ENCODE measurements at regions not wholly inside any gene's neighbourhood (a gene's known extent, or its start where the extent isn't known, plus 50 kb on each side); places are given as distances from the start of the nearest gene placed in this dataset.
A peak's percentile ranks its signal among the peaks of the same experiment; 100 is the strongest.

GRCh38 chrX:110408949-110409588 is 50.4 kb downstream of the RTL9 start:
- no peak for DNase-seq (ENCODE audit: low read depth in 1 of 2, low spot score in 1 of 2)

GRCh38 chrX:110409925-110410324 is 51.3 kb downstream of the RTL9 start:
- DNase-seq (ENCODE audit: low read depth in 1 of 2, low spot score in 1 of 2), result no peak

- no peak for DNase-seq (ENCODE audit: low read depth in 1 of 2, low spot score in 1 of 2)
Observed at GRCh38 chrX:110410603-110411002, 52.0 kb downstream of the RTL9 start.

DNA sequence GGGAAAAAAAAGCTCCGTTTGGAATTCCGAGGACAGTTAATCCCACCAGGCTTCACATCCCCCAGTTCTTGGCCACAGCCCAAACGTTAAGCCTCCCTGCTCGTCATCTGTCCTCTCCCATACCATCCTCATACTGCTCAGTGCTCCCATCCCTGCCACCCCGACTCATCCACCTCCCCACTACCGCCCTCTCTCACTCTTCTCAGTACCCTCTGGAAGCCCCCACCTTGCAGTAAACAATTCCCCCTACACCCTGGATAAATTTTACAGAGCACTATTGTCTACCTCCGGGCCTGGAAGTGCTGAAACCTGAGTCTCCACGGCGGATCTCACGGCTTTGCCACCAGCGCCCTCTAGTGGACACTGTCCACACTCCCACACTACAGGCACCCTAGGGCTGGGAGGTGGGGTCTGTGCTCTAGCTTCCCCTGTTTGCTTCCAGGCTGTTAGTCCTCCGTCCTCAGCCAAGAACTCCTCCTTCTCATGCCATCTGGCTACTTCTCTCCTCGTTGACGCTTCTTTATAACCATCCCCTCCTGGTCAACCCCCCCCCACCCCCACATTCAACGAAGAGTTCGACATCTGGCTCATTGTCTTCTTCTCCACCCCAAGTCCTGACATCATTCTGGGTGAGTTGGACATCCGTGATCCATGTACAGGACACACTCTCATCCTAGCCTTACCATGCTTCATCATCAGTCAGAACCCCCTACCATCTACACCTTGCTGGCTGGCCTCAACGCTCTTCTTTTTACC is 54.5 kb downstream of the RTL9 start:
- peak; percentile 47 to 48 for DNase-seq (ENCODE audit: low read depth in 1 of 2, low spot score in 1 of 2)

DNA sequence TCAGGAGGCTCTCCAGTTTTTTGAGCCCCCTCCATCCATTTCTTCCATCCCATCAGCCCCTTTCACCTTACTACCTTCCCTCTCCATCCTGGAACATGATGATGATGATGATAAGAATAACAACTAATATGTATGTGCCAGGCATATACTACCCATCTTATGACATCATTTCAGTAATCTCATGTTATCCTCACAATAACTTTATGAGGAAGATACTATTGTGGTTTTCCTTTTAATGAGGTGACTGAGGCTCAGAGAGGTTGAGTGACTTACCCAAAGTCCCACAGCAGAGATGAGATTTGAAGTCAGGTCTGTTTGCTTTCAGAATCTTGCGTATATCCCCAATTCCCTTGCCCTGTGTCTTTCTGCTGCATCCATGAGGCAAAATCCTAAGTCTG is 55.1 kb downstream of the RTL9 start:
- DNase-seq (ENCODE audit: low read depth in 1 of 2, low spot score in 1 of 2), result no peak

GRCh38 chrX:110414273-110414672 is 55.6 kb downstream of the RTL9 start:
- no peak for DNase-seq (ENCODE audit: low read depth in 1 of 2, low spot score in 1 of 2)

- DNase-seq (ENCODE audit: low read depth in 1 of 2, low spot score in 1 of 2), result no peak
Observed at GRCh38 chrX:110414679-110415439, 56.2 kb downstream of the RTL9 start.

GRCh38 chrX:110415440-110416170 is 57.0 kb downstream of the RTL9 start:
- DNase-seq (ENCODE audit: low read depth in 1 of 2, low spot score in 1 of 2), result no peak

- no peak for DNase-seq (ENCODE audit: low read depth in 1 of 2, low spot score in 1 of 2)
Observed at GRCh38 chrX:110417128-110417527, 58.5 kb downstream of the RTL9 start.

DNA sequence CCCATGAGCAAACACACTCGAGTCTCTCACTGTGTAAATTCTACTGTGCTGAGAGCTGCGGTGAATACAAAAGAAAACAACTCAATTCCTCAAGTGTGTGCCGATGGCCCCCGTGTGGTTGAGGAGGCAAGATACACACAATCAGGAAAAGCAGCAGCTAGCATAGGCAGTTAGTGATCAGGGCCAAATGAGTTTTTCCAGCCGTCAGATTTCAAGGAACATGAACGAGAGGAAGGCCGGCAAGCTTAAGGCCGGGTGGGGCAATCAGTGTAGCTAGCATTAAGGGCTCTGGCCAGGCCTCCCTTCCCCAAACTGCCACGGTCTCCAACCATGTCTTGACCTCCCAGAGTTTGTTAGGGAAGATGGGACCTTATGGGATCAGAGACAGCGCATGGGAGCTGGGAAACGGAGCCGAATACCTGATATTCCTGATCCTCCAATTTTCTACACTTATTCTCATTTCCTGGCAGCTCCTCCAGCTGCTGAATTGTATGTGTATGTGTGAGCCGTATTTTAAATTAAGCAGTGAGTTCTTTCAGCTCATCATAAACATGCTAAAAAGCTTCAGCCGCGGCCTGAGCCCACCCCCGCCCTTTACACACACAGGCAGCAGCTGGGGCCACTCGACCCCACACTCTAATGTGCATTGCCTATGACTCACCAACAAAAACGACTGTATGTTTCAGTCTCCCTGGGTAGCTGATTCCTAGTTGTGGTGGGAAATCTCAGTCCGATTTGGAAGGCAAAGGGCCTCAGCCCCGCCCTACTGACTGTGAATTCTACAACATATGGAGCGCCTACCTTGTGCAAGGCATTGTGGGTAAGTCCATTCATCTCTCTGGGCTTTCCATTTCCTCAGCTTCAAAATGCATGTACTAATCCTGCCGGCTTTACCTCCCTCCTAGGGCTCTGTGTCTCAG is 59.9 kb downstream of the RTL9 start:
- DNase-seq (ENCODE audit: low read depth in 1 of 2, low spot score in 1 of 2), result no peak

- DNase-seq (ENCODE audit: low read depth in 1 of 2, low spot score in 1 of 2), result no peak
Observed at GRCh38 chrX:110419512-110419911, 60.9 kb downstream of the RTL9 start.

DNA sequence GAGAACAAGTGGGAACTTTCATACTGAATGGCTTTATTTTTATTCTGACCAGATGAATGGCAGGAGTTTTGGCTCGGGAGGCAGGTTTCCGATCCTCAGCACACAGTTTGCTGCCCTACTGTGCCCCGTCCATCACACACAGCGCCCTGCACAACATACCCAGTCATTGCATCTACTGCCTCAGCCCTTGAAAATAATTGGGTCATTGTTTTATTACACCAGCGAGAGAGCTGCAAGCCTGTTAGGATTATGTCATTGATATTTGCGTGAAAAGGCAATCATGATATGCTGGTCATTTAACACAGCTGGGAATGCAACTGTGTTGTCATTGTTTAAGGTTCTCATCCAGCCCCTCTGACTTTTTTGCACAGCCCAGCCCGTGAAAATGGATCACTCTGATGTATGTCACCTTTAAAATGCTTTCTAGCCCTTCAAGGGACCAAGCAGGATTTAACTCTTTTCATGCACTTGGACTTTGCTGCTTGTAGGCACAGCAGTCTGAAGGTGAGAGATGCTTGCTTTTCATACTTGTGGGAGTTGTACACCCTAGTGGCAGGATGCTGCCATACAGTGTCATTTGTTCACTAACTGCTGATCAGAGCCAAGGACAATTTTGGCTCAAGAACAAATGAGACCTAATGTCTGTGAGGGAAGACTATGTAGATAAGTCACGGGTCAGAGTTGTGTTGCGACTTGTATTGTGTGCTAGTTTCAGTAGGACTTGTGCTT is 62.3 kb downstream of the RTL9 start:
- DNase-seq (ENCODE audit: low read depth in 1 of 2, low spot score in 1 of 2), result no peak

- DNase-seq (ENCODE audit: low read depth in 1 of 2, low spot score in 1 of 2), result no peak
Observed at GRCh38 chrX:110421500-110422455, 63.1 kb downstream of the RTL9 start.

- DNase-seq (ENCODE audit: low read depth in 1 of 2, low spot score in 1 of 2), result no peak
Observed at GRCh38 chrX:110425222-110426154, 66.8 kb downstream of the RTL9 start.

DNA sequence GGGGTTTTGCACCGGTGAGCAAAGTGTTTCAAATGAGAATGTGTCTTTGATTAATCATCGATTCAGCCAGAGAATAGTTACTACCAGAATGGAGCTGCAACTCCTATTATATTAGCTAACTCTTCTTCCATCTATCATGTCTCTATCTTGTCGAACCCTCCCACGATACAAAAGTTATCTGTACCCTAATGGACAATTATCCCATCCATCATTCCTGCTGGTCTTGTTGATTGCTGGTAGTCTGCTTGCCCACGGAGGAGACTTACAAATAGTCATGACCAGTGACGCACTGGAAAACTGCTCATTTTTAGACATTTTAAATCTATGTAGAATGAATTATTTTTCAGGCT is 67.5 kb downstream of the RTL9 start:
- no peak for DNase-seq (ENCODE audit: low read depth in 1 of 2, low spot score in 1 of 2)

GRCh38 chrX:110427076-110427475 is 68.4 kb downstream of the RTL9 start:
- no peak for DNase-seq (ENCODE audit: low read depth in 1 of 2, low spot score in 1 of 2)

DNA sequence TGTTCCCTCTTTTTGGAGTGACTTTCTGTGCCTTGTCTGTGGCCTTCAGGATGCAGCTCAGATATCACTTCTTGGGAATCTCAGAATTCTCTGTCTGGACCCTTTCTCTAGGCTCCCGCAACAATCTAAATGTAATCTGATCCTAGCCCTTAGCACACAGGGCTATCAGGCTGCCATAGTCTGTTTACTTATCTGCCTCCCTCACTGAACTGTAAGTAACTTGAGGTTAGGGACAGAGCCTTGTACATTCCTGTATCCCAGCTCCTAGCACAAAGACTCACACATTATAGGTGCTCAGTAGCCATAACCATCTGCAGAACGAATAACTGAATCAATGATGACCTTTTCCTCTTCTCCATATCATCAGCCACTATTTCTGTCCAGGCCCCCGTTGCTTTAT is 69.5 kb downstream of the RTL9 start:
- DNase-seq (ENCODE audit: low read depth in 1 of 2, low spot score in 1 of 2), result no peak

Measured in activated CD4-positive, alpha-beta T cell treated with anti-CD3 and anti-CD28 coated beads, Interleukin-2, amount 50 U/mL, for 24 hours (primary cell).